ENCODE measurements at regions not wholly inside any gene's neighbourhood (a gene's known extent, or its start where the extent isn't known, plus 50 kb on each side); places are given as distances from the start of the nearest gene placed in this dataset.

GRCh38 chr18:61082976-61083630 is 250.1 kb upstream of the CDH20 start:
- no peak for DNase-seq (ENCODE audit: low read depth)

DNA sequence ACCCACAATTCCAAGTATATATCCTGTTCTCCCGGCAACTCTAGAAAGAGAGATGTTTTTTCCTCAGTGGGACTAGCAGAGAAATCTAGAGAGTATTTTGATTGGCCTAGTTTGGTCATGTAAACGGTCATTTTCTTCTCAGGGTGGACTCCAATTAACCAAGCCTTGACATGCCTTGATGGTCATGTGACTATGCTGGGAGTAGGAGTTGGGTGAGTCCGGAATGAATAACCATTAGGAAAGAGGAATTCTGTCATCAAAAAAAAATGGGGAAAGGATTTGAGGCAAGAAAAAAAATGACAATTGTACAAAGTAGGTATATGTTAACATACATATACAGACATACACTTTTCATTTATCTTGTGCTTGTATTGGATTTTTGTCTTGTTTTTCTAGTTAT is 248.2 kb upstream of the CDH20 start:
- no peak for DNase-seq (ENCODE audit: low read depth)

DNA sequence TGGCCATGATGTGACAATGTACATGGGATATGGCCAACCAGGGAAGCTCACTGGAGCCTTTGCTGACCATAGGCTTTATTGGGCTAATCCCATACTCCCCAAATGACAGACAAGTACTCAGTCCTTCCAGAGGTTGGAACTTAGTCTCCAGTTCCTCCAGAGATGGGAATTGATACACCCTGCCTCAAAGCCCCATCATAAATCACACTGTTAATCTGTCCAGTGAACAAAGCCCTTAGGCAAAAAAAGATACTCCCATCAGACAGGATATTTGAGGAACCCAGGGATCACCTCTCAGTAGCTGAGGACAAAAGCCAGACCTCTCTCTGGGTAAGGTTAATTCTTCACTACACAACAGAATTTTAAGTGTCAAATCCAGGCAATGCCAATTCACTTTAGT is 247.5 kb upstream of the CDH20 start:
- DNase-seq (ENCODE audit: low read depth): no peak

- DNase-seq (ENCODE audit: low read depth): no peak
These were observed 246.6 kb upstream of the CDH20 start for GRCh38 chr18:61086657-61087056.

DNA sequence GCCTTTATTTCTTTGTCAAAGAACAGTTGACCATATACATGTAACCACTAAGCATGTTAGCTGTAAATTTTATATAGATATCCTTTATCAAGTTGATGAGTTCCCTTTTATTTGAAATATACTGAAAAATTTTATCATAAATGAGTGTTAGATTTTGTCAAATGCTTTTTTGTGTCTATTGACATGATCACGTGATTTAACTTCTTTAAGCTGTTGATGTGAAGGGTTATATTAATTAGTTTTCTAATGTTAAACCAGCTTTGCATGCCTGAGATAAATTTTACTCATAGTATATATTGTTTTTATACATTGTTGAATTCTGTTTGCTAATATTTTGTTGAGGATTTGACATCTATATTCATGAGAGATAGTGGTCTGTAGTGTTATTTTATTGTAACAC is 241.9 kb upstream of the CDH20 start:
- no peak for DNase-seq (ENCODE audit: low read depth)

DNA sequence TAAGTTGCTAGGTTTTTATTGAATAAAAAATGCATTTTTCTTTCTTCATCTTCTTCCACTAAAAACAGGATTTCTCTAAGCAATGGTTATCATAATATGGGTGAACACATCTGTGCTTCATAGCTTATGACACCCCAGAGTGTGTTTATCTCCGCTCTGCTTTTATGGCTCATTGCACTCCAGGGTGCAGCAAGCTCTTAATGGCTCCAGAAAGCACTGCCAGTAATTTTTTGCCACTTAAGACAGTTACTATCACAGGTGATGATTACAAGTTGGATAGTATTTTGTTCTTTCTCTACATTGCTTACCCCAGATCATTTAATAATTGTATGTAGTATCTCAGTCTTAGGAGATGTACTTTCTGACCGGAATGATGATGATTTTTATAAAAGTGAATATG is 239.3 kb upstream of the CDH20 start:
- no peak for DNase-seq (ENCODE audit: low read depth)

- DNase-seq (ENCODE audit: low read depth): no peak
These were observed 237.0 kb upstream of the CDH20 start for GRCh38 chr18:61096226-61096625.

- DNase-seq (ENCODE audit: low read depth): no peak
These were observed 226.1 kb upstream of the CDH20 start for GRCh38 chr18:61107113-61107512.

GRCh38 chr18:61108706-61109105 is 224.5 kb upstream of the CDH20 start:
- DNase-seq (ENCODE audit: low read depth): no peak

DNA sequence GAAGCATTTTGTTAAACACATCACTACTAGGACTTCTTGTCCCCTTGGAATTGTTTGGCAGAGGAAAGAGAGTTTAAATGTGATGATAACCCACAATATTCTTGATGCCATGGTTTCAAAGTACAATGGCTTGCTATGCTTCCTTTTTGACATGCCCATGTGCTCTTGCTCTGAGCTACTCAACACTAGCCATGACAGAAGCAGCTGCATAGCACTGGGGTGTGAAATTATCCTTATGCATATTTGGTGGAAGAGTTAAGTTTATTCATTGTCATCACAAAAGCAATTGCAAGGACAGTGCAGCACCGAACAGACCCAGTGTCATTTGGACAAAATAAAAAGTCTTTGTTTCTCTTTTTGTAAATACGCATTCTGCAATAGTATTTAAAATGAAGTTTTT is 209.9 kb upstream of the CDH20 start:
- no peak for DNase-seq (ENCODE audit: low read depth)

DNA sequence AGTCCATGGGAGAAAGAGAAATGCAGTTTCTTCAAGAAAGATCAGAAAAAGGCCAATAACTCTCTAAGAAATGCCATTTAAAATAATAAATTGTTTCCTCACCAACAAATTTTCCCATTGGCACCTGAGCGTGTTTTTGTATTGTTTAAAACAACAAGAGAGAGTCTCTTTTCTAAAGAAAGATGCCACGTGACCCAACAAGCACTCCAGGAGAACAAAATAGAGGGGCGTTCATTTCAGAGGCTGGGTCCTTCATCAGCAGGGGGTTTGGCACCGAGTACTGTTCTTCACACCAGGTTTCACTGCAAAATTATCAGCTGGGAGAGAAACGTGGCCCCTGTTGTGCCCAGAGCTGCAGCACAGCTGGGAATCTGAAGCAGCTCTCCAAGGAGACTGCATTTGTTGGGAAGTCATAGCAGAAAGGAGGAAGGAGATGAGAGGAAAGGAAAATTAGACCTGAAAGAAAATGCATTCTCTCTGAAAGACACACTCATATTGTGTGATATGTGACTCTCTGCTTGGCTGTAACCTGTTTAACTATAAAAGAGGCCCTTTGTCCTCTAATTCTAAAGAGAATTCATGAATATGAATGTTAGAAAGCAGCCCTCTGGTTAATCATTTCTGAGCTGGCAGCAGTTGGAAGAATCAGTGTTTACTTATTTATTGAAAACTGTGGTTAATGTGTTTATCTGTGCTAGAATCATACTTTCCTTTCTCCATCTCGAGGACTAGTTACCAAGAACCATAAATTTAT is 205.3 kb upstream of the CDH20 start:
- DNase-seq (ENCODE audit: low read depth): no peak

DNA sequence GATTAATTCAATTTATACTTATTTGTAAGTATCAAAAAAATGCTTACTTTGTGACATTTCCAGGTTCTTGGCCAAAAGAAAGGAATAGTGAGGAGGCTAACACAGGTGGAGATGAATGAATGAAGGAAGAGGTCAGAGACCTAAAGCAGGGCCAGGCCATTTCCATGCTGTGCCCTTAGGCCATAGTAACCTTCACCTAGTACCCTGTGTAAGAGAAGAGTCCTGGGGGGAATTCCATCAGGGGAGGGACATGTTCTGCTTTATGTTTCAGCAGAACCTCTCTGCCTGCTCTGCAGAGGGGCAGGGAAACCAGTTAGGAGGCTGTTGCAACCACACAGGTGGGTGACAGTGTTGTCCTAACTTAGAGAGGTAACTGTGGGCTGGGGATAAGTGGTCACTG is 204.2 kb upstream of the CDH20 start:
- no peak for DNase-seq (ENCODE audit: low read depth)

- no peak for DNase-seq (ENCODE audit: low read depth)
These were observed 201.2 kb upstream of the CDH20 start for GRCh38 chr18:61132031-61132430.

DNA sequence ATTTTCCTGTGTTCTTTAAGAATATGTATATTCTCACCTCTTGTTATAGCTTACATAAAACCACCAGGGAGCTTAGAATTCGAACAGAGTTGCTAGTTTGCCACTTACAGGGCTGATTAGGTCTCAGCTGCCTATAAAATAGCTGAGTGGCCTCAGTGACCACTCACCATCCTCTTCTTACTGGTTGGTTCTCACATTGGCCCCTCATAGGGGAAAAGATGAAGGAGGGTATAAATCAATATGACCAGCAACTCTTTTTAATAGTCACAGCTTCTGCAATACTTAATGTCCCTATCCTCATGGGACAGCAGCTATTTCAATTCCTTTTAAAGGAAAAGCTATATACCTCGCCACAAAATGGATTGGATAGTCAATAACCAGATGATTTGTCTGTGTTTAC is 199.4 kb upstream of the CDH20 start:
- no peak for DNase-seq (ENCODE audit: low read depth)

DNA sequence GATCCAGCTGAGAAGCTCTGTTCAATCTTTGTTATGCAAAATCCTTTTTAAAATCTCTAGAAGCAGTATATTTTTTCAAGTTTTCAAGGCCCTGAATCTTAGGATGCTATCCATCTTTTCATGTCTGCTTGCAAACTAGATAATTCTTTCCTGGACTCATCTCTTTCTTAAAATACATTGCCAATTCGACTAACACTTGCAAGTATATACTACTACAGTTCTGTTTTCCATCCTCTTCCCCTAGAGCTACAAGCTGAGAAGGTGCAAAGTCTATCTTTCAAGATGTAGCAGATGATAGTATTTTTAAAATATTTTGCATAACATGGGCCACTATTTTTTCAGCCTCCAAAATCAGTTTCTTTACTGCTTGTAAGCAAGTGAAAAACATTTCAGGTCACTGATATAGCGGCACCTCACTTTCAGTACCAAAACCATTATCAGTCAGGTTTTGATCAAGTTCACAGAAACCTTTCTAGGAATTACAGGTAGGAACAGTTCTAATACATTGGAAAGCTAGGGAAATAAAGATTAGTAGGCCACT is 196.4 kb upstream of the CDH20 start:
- no peak for DNase-seq (ENCODE audit: low read depth)

GRCh38 chr18:61141691-61142090 is 191.5 kb upstream of the CDH20 start:
- no peak for DNase-seq (ENCODE audit: low read depth)

GRCh38 chr18:61148322-61148721 is 184.9 kb upstream of the CDH20 start:
- no peak for DNase-seq (ENCODE audit: low read depth)

DNA sequence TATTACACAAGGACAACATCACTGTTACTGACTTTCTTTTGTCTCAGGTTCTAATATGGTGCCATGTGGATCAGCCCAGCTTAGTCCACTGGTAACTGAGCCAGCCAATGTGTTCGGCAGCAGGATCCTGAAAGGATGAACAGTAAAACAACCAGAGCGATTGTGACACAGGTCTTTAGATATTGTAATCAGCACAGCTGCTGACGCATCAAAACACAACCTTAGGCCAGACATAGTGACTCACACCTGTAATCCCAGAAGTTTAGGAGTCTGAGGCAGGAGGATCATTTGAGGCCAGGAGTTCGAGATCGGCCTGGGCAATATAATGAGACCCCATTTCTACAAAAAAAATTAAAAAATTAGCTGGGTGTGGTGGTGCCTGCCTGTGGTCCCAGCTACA is 183.4 kb upstream of the CDH20 start:
- DNase-seq (ENCODE audit: low read depth): no peak

DNA sequence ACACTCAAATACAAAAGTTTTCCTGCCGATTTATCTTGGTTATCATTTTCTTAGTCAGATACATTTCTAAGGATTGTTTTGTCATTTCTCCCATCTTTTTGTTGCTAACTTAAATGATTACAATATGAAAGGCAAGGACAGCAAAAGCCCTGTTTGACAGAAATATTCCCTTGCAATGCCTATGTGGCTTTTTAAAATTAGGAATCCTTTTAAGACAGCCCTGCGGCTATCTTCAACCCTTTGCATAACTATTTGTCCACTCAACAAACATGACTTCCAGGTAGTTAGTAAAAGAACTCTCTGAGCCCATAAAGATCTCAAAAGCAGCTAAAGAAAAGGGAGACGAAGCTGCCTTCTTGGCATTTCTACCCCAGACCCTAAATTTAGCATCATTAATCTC is 179.7 kb upstream of the CDH20 start:
- no peak for DNase-seq (ENCODE audit: low read depth)

GRCh38 chr18:61154866-61155265 is 178.4 kb upstream of the CDH20 start:
- DNase-seq (ENCODE audit: low read depth): no peak

GRCh38 chr18:61155586-61155985 is 177.6 kb upstream of the CDH20 start:
- DNase-seq (ENCODE audit: low read depth): no peak

DNA sequence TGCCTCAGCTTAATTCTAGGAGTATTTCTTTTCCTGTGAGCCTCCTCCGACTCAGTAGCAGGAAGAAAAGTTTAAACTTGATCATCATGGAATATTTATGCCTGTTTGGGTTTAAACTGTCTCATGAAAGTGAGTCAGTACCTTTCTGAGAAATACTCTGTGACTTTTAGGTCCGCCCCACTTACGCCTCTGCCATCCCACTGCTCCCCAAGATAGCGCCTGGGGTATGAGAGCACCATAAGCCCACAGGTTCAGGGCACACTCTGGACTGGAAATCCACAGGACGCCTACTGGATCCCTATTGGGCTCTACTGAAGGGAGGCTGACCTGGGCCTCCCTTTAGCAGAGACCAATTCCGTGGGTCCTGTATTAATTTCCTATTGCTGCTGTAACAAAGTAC is 175.8 kb upstream of the CDH20 start:
- no peak for DNase-seq (ENCODE audit: low read depth)

DNA sequence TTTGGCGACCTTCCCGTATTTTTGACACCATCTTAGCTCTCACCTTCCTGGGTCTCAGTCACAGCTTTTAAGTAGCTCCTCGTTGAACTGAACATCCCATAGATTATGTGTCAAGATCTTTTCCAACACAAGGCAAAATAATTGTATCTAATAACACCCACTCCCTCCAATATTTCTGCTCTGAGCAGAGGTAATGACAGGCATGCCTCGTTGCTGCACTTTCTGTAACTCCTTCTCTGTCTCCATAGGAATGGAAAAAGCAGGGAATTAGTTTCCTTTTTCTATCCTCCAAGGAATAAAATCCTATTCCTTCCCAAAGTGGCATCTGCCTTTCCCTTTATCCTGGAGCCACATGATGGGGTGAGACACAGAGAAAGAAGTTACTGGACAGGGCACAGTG is 174.0 kb upstream of the CDH20 start:
- no peak for DNase-seq (ENCODE audit: low read depth)

- no peak for DNase-seq (ENCODE audit: low read depth)
These were observed 168.9 kb upstream of the CDH20 start for GRCh38 chr18:61164321-61164720.
